ENCODE measurements at regions not wholly inside any gene's neighbourhood (a gene's known extent, or its start where the extent isn't known, plus 50 kb on each side); places are given as distances from the start of the nearest gene placed in this dataset.

DNA sequence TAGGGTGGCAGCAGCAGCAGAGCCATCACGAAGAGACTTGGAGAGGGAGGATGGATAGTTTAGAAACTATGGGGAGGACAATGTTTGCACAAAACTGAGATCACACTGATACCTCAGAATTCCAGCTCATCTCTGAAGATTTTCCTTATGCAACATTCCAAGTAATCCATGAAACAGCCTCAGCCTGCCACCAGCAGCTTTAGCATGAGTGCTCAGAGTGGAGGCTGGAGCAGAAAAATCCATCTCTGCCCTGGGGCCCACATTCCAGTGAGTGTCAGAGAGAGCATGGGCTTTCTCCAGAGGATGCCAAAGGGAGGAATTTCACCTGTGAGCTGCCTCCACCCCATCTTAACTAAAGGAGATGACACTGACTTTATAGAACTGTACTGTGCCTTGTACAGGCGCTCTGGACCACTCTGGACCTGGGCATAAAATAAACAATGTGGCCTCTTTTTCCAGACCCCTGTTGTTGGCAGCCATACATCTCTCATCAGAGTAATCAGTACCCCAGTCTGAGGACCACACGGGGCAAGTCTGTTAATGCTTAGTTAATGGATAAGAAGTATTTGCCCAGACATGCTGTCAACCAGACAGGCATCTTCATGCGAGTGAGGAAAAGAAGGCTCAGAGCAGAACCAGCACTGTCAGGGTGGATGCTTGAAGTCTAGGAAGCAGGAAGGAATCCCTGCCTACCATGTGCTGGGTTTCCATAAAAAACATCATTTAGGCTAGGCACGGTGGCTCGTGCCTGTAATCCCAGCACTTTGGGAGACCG, 440.9 kb downstream of the ENC1 start:
- TF ChIP-seq, protein P1, sequence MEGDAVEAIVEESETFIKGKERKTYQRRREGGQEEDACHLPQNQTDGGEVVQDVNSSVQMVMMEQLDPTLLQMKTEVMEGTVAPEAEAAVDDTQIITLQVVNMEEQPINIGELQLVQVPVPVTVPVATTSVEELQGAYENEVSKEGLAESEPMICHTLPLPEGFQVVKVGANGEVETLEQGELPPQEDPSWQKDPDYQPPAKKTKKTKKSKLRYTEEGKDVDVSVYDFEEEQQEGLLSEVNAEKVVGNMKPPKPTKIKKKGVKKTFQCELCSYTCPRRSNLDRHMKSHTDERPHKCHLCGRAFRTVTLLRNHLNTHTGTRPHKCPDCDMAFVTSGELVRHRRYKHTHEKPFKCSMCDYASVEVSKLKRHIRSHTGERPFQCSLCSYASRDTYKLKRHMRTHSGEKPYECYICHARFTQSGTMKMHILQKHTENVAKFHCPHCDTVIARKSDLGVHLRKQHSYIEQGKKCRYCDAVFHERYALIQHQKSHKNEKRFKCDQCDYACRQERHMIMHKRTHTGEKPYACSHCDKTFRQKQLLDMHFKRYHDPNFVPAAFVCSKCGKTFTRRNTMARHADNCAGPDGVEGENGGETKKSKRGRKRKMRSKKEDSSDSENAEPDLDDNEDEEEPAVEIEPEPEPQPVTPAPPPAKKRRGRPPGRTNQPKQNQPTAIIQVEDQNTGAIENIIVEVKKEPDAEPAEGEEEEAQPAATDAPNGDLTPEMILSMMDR (IDR thresholded peaks at IDR 0.05): no peak

GRCh38 chr5:74199005-74199404, 441.5 kb downstream of the ENC1 start:
- TF ChIP-seq, protein P1 (IDR thresholded peaks at IDR 0.05): no peak

- TF ChIP-seq, protein P1 (IDR thresholded peaks at IDR 0.05): no peak
Measured at GRCh38 chr5:74198156-74198555, 442.4 kb downstream of the ENC1 start.

GRCh38 chr5:74196233-74196632, 444.3 kb downstream of the ENC1 start:
- TF ChIP-seq, protein P1 (IDR thresholded peaks at IDR 0.05): no peak

DNA sequence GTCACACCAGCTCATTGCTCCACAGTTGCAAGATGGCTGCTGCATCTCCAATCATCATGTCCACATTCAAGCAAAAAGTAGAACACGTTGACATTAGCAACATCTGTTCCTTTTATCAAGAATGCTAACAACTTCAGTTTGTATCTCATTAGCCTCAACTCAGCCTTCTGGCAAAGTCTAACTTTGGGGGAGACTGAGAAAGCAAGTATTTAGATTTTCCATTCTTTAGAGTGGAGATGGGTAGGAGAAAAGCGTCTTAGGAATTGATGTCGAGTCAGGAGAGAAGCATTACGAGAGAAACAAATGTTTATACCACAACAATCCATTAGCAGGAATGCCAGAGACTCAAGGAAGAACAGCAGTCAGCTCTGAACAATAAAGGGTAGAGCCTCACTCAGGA, 446.3 kb downstream of the ENC1 start:
- TF ChIP-seq, protein P1 (IDR thresholded peaks at IDR 0.05): no peak

DNA sequence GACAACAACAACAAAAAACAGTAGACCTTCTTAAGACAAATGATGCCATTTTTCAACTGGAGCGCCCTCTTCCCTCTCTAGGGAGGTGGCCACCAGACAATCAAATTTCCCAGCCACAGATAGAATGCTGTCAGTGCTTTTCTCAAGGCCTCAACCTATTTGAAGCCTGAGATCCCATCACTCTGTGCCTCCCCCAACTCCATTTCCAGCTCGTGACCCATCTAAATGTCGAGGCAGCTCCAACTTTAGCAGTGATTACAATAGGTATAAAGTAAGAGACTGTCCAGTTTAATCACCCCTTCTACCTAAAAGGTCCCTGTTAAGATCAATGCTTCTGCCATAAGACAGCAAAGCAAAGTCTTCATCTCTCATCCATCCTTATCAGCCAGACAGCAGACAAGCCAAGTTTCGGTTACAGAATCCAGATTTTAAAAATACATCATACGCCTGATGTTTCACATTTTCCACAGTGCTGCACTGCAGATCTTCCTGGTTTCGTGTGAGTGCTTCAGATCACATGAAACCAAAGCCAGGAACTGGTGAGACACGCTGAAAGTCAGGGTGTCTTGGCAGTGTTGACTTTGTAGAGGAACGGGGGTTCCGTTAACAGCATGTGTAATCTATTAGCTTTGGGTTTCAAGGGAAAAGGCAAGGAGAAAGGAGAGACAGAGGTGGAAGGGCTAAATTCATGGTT, 447.8 kb downstream of the ENC1 start:
- TF ChIP-seq, protein P1 (IDR thresholded peaks at IDR 0.05): no peak

- TF ChIP-seq, protein P1 (IDR thresholded peaks at IDR 0.05): no peak
Measured at GRCh38 chr5:74188351-74189105, 452.0 kb downstream of the ENC1 start.

Measured in LNCAP (cell line).